Activated naive CD4-positive, alpha-beta T cell treated with anti-CD3 and anti-CD28 coated beads, Interleukin-2, amount 10 ng/mL, durations not matched to agents 7 days and 5 days (primary cell): ENCODE measurements at regions not wholly inside any gene's neighbourhood (a gene's known extent, or its start where the extent isn't known, plus 50 kb on each side); places are given as distances from the start of the nearest gene placed in this dataset.

ENCODE experiments used
- CTCF ChIA-PET: fragments of 350-600 bp; sonication (Branson Sonifier 250); formaldehyde crosslinking; loops from one replicate; lab custom pipeline; 2021; ENCODE audit warnings: antibody characterized with exemption; lab: Charles Lee
- DNase-seq: peaks from one replicate; pipeline ENCODE4 v3.0.0-alpha.2; 2020
- H3K27ac Mint-ChIP-seq: one replicate; pipeline ENCODE4 v1.8.0; 2021; ENCODE audit warnings: mild to moderate bottlenecking, moderate library complexity, mixed read lengths
- H3K27me3 Mint-ChIP-seq: one replicate; pipeline ENCODE4 v1.8.0; 2021; ENCODE audit warnings: mild to moderate bottlenecking, mixed read lengths
- H3K36me3 Mint-ChIP-seq: one replicate; pipeline ENCODE4 v1.8.0; 2021; ENCODE audit warnings: mixed read lengths
- H3K4me1 Mint-ChIP-seq: one replicate; pipeline ENCODE4 v1.8.0; 2021; ENCODE audit warnings: mixed read lengths
- H3K4me3 Mint-ChIP-seq: one replicate; pipeline ENCODE4 v1.8.0; 2021; ENCODE audit warnings: mild to moderate bottlenecking, moderate library complexity, mixed read lengths
- H3K9me3 Mint-ChIP-seq: one replicate; pipeline ENCODE4 v1.8.0; 2021; ENCODE audit warnings: mixed read lengths

- no peaks in the 10 kb centered on the region for H3K27me3 Mint-ChIP-seq
- H3K9me3 Mint-ChIP-seq: no peaks in the 10 kb centered on the region
- CTCF ChIA-PET: no interaction called here
- H3K4me1 Mint-ChIP-seq: no peaks in the 10 kb centered on the region
- no peaks in the 10 kb centered on the region for H3K36me3 Mint-ChIP-seq
- no peak overlapping the region for H3K4me3 Mint-ChIP-seq
- no peak overlapping the region for H3K27ac Mint-ChIP-seq
- no peak for DNase-seq
Measured at GRCh38 chr3:160103397-160103796, 114.8 kb downstream of the IL12A start.

GRCh38 chr3:160105907-160106584 is 117.4 kb downstream of the IL12A start:
- Mint-ChIP-seq H3K4me1 (no peaks in the 10 kb centered on the region), H3K27ac (no peak overlapping the region), H3K4me3 (no peak overlapping the region), H3K27me3 (no peaks in the 10 kb centered on the region), H3K36me3 (no peaks in the 10 kb centered on the region), H3K9me3 (no peaks in the 10 kb centered on the region)
- CTCF ChIA-PET: no interaction called here
- no peak for DNase-seq

- H3K27ac Mint-ChIP-seq: no peak overlapping the region
- H3K4me3 Mint-ChIP-seq: no peak overlapping the region
- H3K9me3 Mint-ChIP-seq: no peaks in the 10 kb centered on the region
- H3K27me3 Mint-ChIP-seq: peaks cover under 1% of the 10 kb centered on the region
- no peak for DNase-seq
- CTCF ChIA-PET: no interaction called here
- H3K36me3 Mint-ChIP-seq: no peaks in the 10 kb centered on the region
- H3K4me1 Mint-ChIP-seq: no peaks in the 10 kb centered on the region
Measured at GRCh38 chr3:160106905-160107861, 118.0 kb upstream of the C3orf80 start.

DNA sequence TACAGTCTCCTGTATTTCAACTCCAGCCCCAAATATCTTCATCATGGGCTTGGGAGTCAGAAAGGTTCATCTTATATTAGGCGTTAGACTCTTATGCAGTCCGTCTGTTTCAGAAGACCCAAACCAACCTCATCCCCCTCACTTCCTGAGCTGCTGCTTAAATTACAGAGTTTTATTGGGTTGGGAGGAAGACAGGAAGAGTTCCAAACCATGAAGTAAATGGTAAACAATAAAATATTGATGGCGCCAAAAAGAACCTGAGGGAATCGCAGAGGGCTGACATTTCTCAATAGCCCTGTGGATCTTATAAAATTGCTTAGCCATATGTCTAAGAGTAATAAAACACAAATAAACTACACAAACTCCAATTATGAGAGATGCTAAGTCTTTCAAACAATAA is 116.9 kb upstream of the C3orf80 start:
- DNase-seq: no peak
- no peak overlapping the region for H3K27ac Mint-ChIP-seq
- no peaks in the 10 kb centered on the region for H3K4me1 Mint-ChIP-seq
- H3K36me3 Mint-ChIP-seq: no peaks in the 10 kb centered on the region
- H3K9me3 Mint-ChIP-seq: no peaks in the 10 kb centered on the region
- peaks cover 6% of the 10 kb centered on the region for H3K27me3 Mint-ChIP-seq
- CTCF ChIA-PET: no interaction called here
- H3K4me3 Mint-ChIP-seq: no peak overlapping the region

GRCh38 chr3:160112481-160112880 is 112.7 kb upstream of the C3orf80 start:
- no peak for DNase-seq
- no peak overlapping the region for H3K27ac Mint-ChIP-seq
- H3K4me3 Mint-ChIP-seq: no peak overlapping the region
- H3K36me3 Mint-ChIP-seq: no peaks in the 10 kb centered on the region
- H3K9me3 Mint-ChIP-seq: no peaks in the 10 kb centered on the region
- CTCF ChIA-PET: no interaction called here
- H3K4me1 Mint-ChIP-seq: no peaks in the 10 kb centered on the region
- peaks cover 10% of the 10 kb centered on the region for H3K27me3 Mint-ChIP-seq

DNA sequence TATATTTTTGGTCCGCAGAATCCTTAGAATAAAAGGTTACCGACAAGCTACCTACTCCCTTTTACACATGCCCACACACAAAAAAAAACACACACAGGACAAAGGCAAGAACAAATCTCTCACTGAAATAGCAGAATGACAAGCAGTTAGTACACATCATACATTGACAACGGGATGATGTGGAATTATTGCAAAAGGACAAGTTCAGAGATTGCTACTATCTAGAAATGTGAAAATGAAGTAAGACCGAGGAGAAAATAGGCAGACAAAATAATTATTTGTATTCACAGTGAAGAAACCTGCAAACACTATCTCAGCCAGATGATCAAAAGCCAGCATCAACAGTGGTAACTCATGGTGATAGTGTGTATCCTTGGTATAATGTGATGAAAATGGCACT is 112.2 kb upstream of the C3orf80 start:
- CTCF ChIA-PET: no interaction called here
- no peak overlapping the region for H3K4me3 Mint-ChIP-seq
- DNase-seq: no peak
- H3K9me3 Mint-ChIP-seq: no peaks in the 10 kb centered on the region
- no peaks in the 10 kb centered on the region for H3K4me1 Mint-ChIP-seq
- H3K27ac Mint-ChIP-seq: no peak overlapping the region
- H3K36me3 Mint-ChIP-seq: no peaks in the 10 kb centered on the region
- H3K27me3 Mint-ChIP-seq: peaks cover 10% of the 10 kb centered on the region

- Mint-ChIP-seq H3K4me1 (no peaks in the 10 kb centered on the region), H3K4me3 (no peak overlapping the region), H3K36me3 (no peaks in the 10 kb centered on the region), H3K9me3 (no peaks in the 10 kb centered on the region), H3K27me3 (peaks cover 10% of the 10 kb centered on the region), H3K27ac (no peak overlapping the region)
- CTCF ChIA-PET: no interaction called here
- no peak for DNase-seq
Measured at GRCh38 chr3:160114355-160114995, 110.7 kb upstream of the C3orf80 start.

DNA sequence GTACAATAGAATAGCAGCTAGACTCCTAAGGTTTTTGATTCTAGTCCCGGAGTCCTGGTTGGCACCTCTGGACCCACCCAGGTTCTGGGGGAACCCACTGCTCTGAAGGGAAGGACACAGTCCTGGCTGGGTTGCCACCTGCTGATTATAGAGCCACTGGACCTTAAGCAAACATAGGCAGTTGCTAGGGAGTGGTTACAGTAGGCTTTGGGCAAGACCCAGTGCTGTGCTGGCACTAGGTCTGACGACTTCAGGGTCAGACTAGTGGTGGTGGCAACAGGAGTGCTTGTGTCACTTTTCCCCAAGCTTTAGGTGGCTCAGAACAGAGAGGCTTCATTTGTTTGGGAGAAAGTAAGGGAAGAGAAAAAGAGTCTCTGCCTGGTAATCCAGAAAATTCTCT is 109.8 kb upstream of the C3orf80 start:
- Mint-ChIP-seq H3K4me1 (no peaks in the 10 kb centered on the region), H3K4me3 (no peak overlapping the region), H3K27me3 (peaks cover 10% of the 10 kb centered on the region), H3K27ac (no peak overlapping the region), H3K36me3 (no peaks in the 10 kb centered on the region), H3K9me3 (no peaks in the 10 kb centered on the region)
- CTCF ChIA-PET: no interaction called here
- DNase-seq: no peak

GRCh38 chr3:160124224-160124623 is 101.0 kb upstream of the C3orf80 start:
- Mint-ChIP-seq H3K27me3 (peaks cover 8% of the 10 kb centered on the region), H3K4me1 (no peaks in the 10 kb centered on the region)
- CTCF ChIA-PET: no interaction called here

GRCh38 chr3:160125258-160125657 is 100.0 kb upstream of the C3orf80 start:
- H3K27ac Mint-ChIP-seq: no peak overlapping the region
- no peak for DNase-seq
- H3K36me3 Mint-ChIP-seq: no peaks in the 10 kb centered on the region
- H3K27me3 Mint-ChIP-seq: peaks cover 8% of the 10 kb centered on the region
- no peaks in the 10 kb centered on the region for H3K9me3 Mint-ChIP-seq
- CTCF ChIA-PET: no interaction called here
- no peak overlapping the region for H3K4me3 Mint-ChIP-seq
- H3K4me1 Mint-ChIP-seq: no peaks in the 10 kb centered on the region

More at GRCh38 chr3:160124224-160124623, 101.0 kb upstream of the C3orf80 start:
- H3K27ac Mint-ChIP-seq: no peak overlapping the region
- no peak for DNase-seq
- H3K36me3 Mint-ChIP-seq: no peaks in the 10 kb centered on the region
- no peak overlapping the region for H3K4me3 Mint-ChIP-seq
- no peaks in the 10 kb centered on the region for H3K9me3 Mint-ChIP-seq

GRCh38 chr3:160126051-160126450 is 99.2 kb upstream of the C3orf80 start:
- CTCF ChIA-PET: no interaction called here
- H3K9me3 Mint-ChIP-seq: no peaks in the 10 kb centered on the region
- no peak for DNase-seq
- H3K4me1 Mint-ChIP-seq: no peaks in the 10 kb centered on the region
- H3K27me3 Mint-ChIP-seq: peaks cover 8% of the 10 kb centered on the region
- H3K4me3 Mint-ChIP-seq: no peak overlapping the region
- H3K36me3 Mint-ChIP-seq: no peaks in the 10 kb centered on the region
- no peak overlapping the region for H3K27ac Mint-ChIP-seq

DNA sequence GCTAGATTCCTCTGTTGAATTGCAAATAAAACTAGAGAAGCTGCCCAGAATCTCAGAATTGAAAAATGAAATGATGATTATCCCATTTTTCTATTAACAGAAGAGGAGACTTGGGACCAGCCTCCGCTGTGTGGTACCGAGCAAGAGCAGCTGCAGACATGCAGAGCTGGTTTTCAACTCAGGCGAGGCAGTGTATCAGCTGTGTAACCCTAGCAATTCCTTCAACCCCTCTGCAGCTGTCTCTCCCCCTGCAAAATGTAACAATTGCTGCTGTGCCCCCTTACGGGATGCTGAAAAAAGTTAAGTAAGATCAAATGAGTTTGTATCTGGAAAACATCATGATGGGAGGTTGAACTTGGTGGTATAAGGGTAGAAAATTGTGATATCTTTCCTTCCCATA is 98.5 kb upstream of the C3orf80 start:
- Mint-ChIP-seq H3K9me3 (no peaks in the 10 kb centered on the region), H3K27ac (no peak overlapping the region), H3K4me3 (no peak overlapping the region), H3K36me3 (no peaks in the 10 kb centered on the region), H3K27me3 (peaks cover 8% of the 10 kb centered on the region), H3K4me1 (no peaks in the 10 kb centered on the region)
- CTCF ChIA-PET: no interaction called here
- no peak for DNase-seq

GRCh38 chr3:160127308-160127707 is 97.9 kb upstream of the C3orf80 start:
- H3K4me1 Mint-ChIP-seq: no peaks in the 10 kb centered on the region
- H3K9me3 Mint-ChIP-seq: no peaks in the 10 kb centered on the region
- CTCF ChIA-PET: no interaction called here
- no peak overlapping the region for H3K4me3 Mint-ChIP-seq
- H3K27me3 Mint-ChIP-seq: peaks cover 8% of the 10 kb centered on the region
- no peak for DNase-seq
- no peaks in the 10 kb centered on the region for H3K36me3 Mint-ChIP-seq
- no peak overlapping the region for H3K27ac Mint-ChIP-seq

- H3K4me1 Mint-ChIP-seq: no peaks in the 10 kb centered on the region
- H3K4me3 Mint-ChIP-seq: no peak overlapping the region
- peaks cover 8% of the 10 kb centered on the region for H3K27me3 Mint-ChIP-seq
- DNase-seq: no peak
- no peaks in the 10 kb centered on the region for H3K9me3 Mint-ChIP-seq
- no peaks in the 10 kb centered on the region for H3K36me3 Mint-ChIP-seq
- CTCF ChIA-PET: no interaction called here
- no peak overlapping the region for H3K27ac Mint-ChIP-seq
Measured at GRCh38 chr3:160128056-160128455, 97.2 kb upstream of the C3orf80 start.
